H1 (cell line): ENCODE measurements at regions not wholly inside any gene's neighbourhood (a gene's known extent, or its start where the extent isn't known, plus 50 kb on each side); places are given as distances from the start of the nearest gene placed in this dataset.

Experiments
- CTCF ChIA-PET: fragments of 300-600 bp; sonication (Branson Sonifier 250); formaldehyde crosslinking; loops from one replicate; lab custom pipeline; 2021; ENCODE audit not compliant: partially characterized antibody; lab: Charles Lee
- POLR2A ChIA-PET: fragments of 300-600 bp; sonication (Branson Sonifier 250); formaldehyde crosslinking; loops from one replicate; lab custom pipeline; 2021; ENCODE audit warnings: inconsistent platforms; ENCODE audit not compliant: partially characterized antibody; lab: Charles Lee
- DNase-seq, 2 experiments: peaks; one replicate each; pipeline versions ENCODE4 v3.0.0 to v3.0.0-alpha.2; 2010 to 2022; ENCODE audit warnings: low spot score in 2 of 2, low read depth in 1 of 2, mixed read lengths in 1 of 2
- FAIRE-seq: peaks from 2 replicates; lab custom pipeline; 2011; peaks lifted over from hg19 to GRCh38; lab: Jason Lieb, UNC
- H2AFZ ChIP-seq: 2 replicates; pipeline ENCODE4 v1.8.1; 2012; ENCODE audit warnings: low read length, inconsistent platforms
- H2AK5ac ChIP-seq: 2 replicates; pipeline ENCODE4 v1.6.1; 2013; ENCODE audit warnings: low read depth, low read length
- H2BK120ac ChIP-seq: replicated peaks from 2 replicates; pipeline ENCODE3; 2013; ENCODE audit warnings: low read depth, low read length, inconsistent platforms
- H2BK12ac ChIP-seq: 2 replicates; pipeline ENCODE4 v1.6.1; 2013; ENCODE audit warnings: low read depth, low read length
- H2BK15ac ChIP-seq: 2 replicates; pipeline ENCODE4 v1.6.1; 2013; ENCODE audit warnings: low read length
- H2BK20ac ChIP-seq: 2 replicates; pipeline ENCODE4 v1.6.1; 2013; ENCODE audit warnings: low read length
- H2BK5ac ChIP-seq: 2 replicates; pipeline ENCODE4 v1.6.1; 2013; ENCODE audit warnings: low read depth, low read length
- H3K14ac ChIP-seq: 2 replicates; pipeline ENCODE4 v1.6.1; 2013; ENCODE audit warnings: inconsistent platforms; ENCODE audit not compliant: insufficient read length
- H3K18ac ChIP-seq: 2 replicates; pipeline ENCODE4 v1.6.1; 2013; ENCODE audit warnings: low read length; ENCODE audit errors: extremely low read depth
- H3K23ac ChIP-seq: 2 replicates; pipeline ENCODE4 v1.6.1; 2013; ENCODE audit warnings: inconsistent platforms; ENCODE audit not compliant: insufficient read length
- H3K23me2 ChIP-seq: 2 replicates; pipeline ENCODE4 v1.6.1; 2013; ENCODE audit warnings: low read depth, low read length
- H3K27ac ChIP-seq: 2 replicates; pipeline ENCODE4 v1.6.1; 2011; ENCODE audit warnings: low read depth, low read length, inconsistent platforms
- H3K27me3 ChIP-seq, 4 experiments: replicated peaks in 1 of 4; 1 replicate in 1 of 4; 2 replicates in 3 of 4; pipeline versions ENCODE4 v1.6.1 to v1.8.1; 2011 to 2013; ENCODE audit warnings: low read length in 3 of 4, mild to moderate bottlenecking in 3 of 4, inconsistent platforms in 2 of 4, mixed read lengths in 2 of 4, moderate library complexity in 1 of 4; ENCODE audit not compliant: control insufficient read depth in 3 of 4, insufficient read depth in 3 of 4; ENCODE audit errors: extremely low read depth in 1 of 4
- H3K36me3 ChIP-seq, 4 experiments: 2 replicates each; pipeline versions ENCODE4 v1.6.1 to v1.8.1; 2011 to 2013; ENCODE audit warnings: mild to moderate bottlenecking in 4 of 4, low read length in 3 of 4, moderate library complexity in 2 of 4, control low read depth in 1 of 4, inconsistent platforms in 1 of 4; ENCODE audit not compliant: insufficient read depth in 4 of 4, control insufficient read depth in 2 of 4
- H3K4ac ChIP-seq: replicated peaks from 2 replicates; pipeline ENCODE3; 2013; ENCODE audit warnings: low read length, low read depth, mixed read lengths, inconsistent platforms; ENCODE audit not compliant: insufficient read length
- H3K4me1 ChIP-seq, 4 experiments: replicated peaks in 1 of 4; 1 replicate in 1 of 4; 2 replicates in 3 of 4; pipeline versions ENCODE4 v1.6.1 to v1.8.1; 2011 to 2013; ENCODE audit warnings: low read length in 3 of 4, inconsistent platforms in 2 of 4, mixed read lengths in 1 of 4; ENCODE audit not compliant: insufficient read depth in 4 of 4, control insufficient read depth in 3 of 4
- H3K4me2 ChIP-seq, 2 experiments: 2 replicates each; pipeline versions ENCODE4 v1.6.1 to v1.8.1; 2011 to 2013; ENCODE audit warnings: low read depth in 2 of 2, low read length in 2 of 2, control low read depth in 1 of 2, inconsistent platforms in 1 of 2, mild to moderate bottlenecking in 1 of 2; ENCODE audit not compliant: insufficient read depth in 1 of 2
- H3K4me3 ChIP-seq, 4 experiments: fragments of 200-600, 300-600 bp in 1 of 4; sonication (generic), shearing (Covaris generic), sonication (Bioruptor Twin) in 1 of 4; 2 replicates each; pipeline versions ENCODE4 v1.5.1 to v1.8.1; 2011 to 2016; ENCODE audit warnings: low read length in 4 of 4, low read depth in 3 of 4, control low read depth in 2 of 4, inconsistent platforms in 2 of 4, mild to moderate bottlenecking in 2 of 4, mixed read lengths in 1 of 4, moderate library complexity in 1 of 4; ENCODE audit not compliant: insufficient read depth in 2 of 4; ENCODE audit errors: extremely low read depth in 1 of 4
- H3K56ac ChIP-seq: replicated peaks from 2 replicates; pipeline ENCODE3; 2013; ENCODE audit warnings: low read depth, mild to moderate bottlenecking, mixed read lengths, low read length, inconsistent platforms; ENCODE audit not compliant: insufficient read length
- H3K79me1 ChIP-seq: 2 replicates; pipeline ENCODE4 v1.6.1; 2013; ENCODE audit warnings: low read depth, low read length, control low read depth
- H3K79me2 ChIP-seq, 2 experiments: 2 replicates each; pipeline versions ENCODE4 v1.6.1 to v1.8.1; 2012 to 2013; ENCODE audit warnings: low read length in 2 of 2, mild to moderate bottlenecking in 2 of 2, inconsistent platforms in 1 of 2; ENCODE audit not compliant: insufficient read depth in 2 of 2, control insufficient read depth in 1 of 2
- H3K9ac ChIP-seq, 4 experiments: replicated peaks in 1 of 4; 1 replicate in 1 of 4; 2 replicates in 3 of 4; pipeline versions ENCODE4 v1.6.1 to v1.8.1; 2011 to 2013; ENCODE audit warnings: low read depth in 3 of 4, low read length in 3 of 4, control low read depth in 2 of 4, mild to moderate bottlenecking in 2 of 4, moderate library complexity in 2 of 4, inconsistent platforms in 1 of 4; ENCODE audit errors: extremely low read depth in 1 of 4
- H3K9me3 ChIP-seq, 2 experiments: 2 replicates each; pipeline versions ENCODE4 v1.6.1 to v1.8.1; 2012 to 2013; ENCODE audit warnings: mild to moderate bottlenecking in 2 of 2, moderate library complexity in 2 of 2, control low read depth in 1 of 2, inconsistent platforms in 1 of 2, low read depth in 1 of 2, low read length in 1 of 2, mixed read lengths in 1 of 2; ENCODE audit not compliant: insufficient read depth in 2 of 2
- H4K20me1 ChIP-seq, 2 experiments: replicated peaks in 1 of 2; 2 replicates each; pipeline versions ENCODE3 to v1.8.1; 2011 to 2013; ENCODE audit warnings: inconsistent platforms in 2 of 2, low read length in 2 of 2, mild to moderate bottlenecking in 1 of 2; ENCODE audit not compliant: insufficient read depth in 2 of 2, control insufficient read depth in 1 of 2
- H4K5ac ChIP-seq: 2 replicates; pipeline ENCODE4 v1.6.1; 2013; ENCODE audit warnings: low read length, low read depth, mixed read lengths, inconsistent platforms; ENCODE audit not compliant: insufficient read length
- H4K8ac ChIP-seq: 2 replicates; pipeline ENCODE4 v1.8.0; 2013; ENCODE audit warnings: mild to moderate bottlenecking, moderate library complexity, low read length, inconsistent platforms; ENCODE audit not compliant: insufficient read depth; ENCODE audit errors: extremely low read depth
- H4K91ac ChIP-seq: replicated peaks from 2 replicates; pipeline ENCODE3; 2013; ENCODE audit warnings: low read length, mixed read lengths, inconsistent platforms; ENCODE audit not compliant: insufficient read length
- BRCA1 ChIP-seq: IDR thresholded peaks from 2 replicates; pipeline ENCODE4 v1.6.1; 2012; ENCODE audit warnings: low read depth, low read length, improper control_type of control experiment
- CBX5 ChIP-seq: fragments of 300-800, 300-1000 bp; sonication (generic); IDR thresholded peaks from 2 replicates; pipeline ENCODE4 v1.7.1; 2016; ENCODE audit warnings: antibody characterized with exemption, low read length, low read depth
- FOSL1 ChIP-seq: IDR thresholded peaks from 2 replicates; pipeline ENCODE4 v1.6.1; 2011; ENCODE audit warnings: mild to moderate bottlenecking, low read depth, low read length, moderate library complexity; ENCODE audit not compliant: insufficient read depth
- HDAC2 ChIP-seq, 2 experiments: fragments of 300-600 bp in 1 of 2; sonication (generic) in 1 of 2; IDR thresholded peaks; 2 replicates each; pipeline ENCODE4 v1.6.1; 2011 to 2012; ENCODE audit warnings: low read depth in 2 of 2, low read length in 2 of 2, mild to moderate bottlenecking in 2 of 2, moderate library complexity in 2 of 2, borderline replicate concordance in 1 of 2, inconsistent platforms in 1 of 2
- PHF8 ChIP-seq: fragments of 200-600 bp; sonication (generic); conservative IDR thresholded peaks from 2 replicates; pipeline ENCODE4 v1.7.1; 2012; ENCODE audit warnings: low read depth, mild to moderate bottlenecking, inconsistent platforms, low read length, moderate library complexity
- SAP30 ChIP-seq: fragments of 300-600 bp; sonication (generic); IDR thresholded peaks from 2 replicates; pipeline ENCODE4 v1.7.1; 2012; ENCODE audit warnings: low read length, moderate library complexity, mild to moderate bottlenecking, inconsistent platforms; ENCODE audit not compliant: insufficient read depth, insufficient replicate concordance
- WGBS, 2 experiments: shearing (Covaris generic) in 1 of 2; methylation state at CpG; one replicate each; pipeline versions ENCODE4 v1.1.6 to v1.1.7; 2013 to 2015; ENCODE audit warnings: low lambda C conversion rate in 2 of 2, mixed read lengths in 2 of 2, inconsistent platforms in 1 of 2, low coverage in 1 of 2, missing lambda C conversion rate in 1 of 2; ENCODE audit not compliant: insufficient replicate concordance in 2 of 2, insufficient coverage in 1 of 2, insufficient read length in 1 of 2; ENCODE audit errors: extremely low coverage in 1 of 2, missing lambda C conversion rate in 1 of 2; 5-methylcytosine and 5-hydroxymethylcytosine counted together

GRCh38 chr13:50733392-50733791, 110.1 kb downstream of the DLEU7 start:
- Histone ChIP-seq H3K79me2 (no peaks in the 10 kb centered on the region), H4K5ac (no peak overlapping the region), H2AK5ac (no peak overlapping the region), H4K91ac (no peak overlapping the region), H3K9me3 (peaks cover 6 to 9% of the 10 kb centered on the region in 2 experiments), H3K4ac (no peak overlapping the region), H2BK20ac (no peak overlapping the region), H2AFZ (no peak overlapping the region), H3K4me3 (no peak overlapping the region), H2BK12ac (no peak overlapping the region), H3K27ac (no peak overlapping the region), H3K18ac (no peak overlapping the region), H3K36me3 (peaks cover 0 to 3% (median 0%) of the 10 kb centered on the region in 4 experiments; a peak in 1 of 8 replicates), H4K8ac (no peak overlapping the region), H2BK5ac (no peak overlapping the region), H3K4me2 (no peak overlapping the region), H3K4me1 (no peaks in the 10 kb centered on the region), H2BK120ac (no peak overlapping the region), H3K79me1 (no peaks in the 10 kb centered on the region), H3K23me2 (no peaks in the 10 kb centered on the region), H3K9ac (no peak overlapping the region), H3K14ac (no peak overlapping the region), H3K23ac (no peak overlapping the region), H2BK15ac (no peak overlapping the region), H4K20me1 (no peaks in the 10 kb centered on the region), H3K27me3 (no peaks in the 10 kb centered on the region), H3K56ac (no peak overlapping the region)
- no peak for TF ChIP-seq SAP30
- TF ChIP-seq HDAC2 (IDR thresholded peaks at IDR 0.05; ENCODE audit: borderline replicate concordance in 1 of 2, low read depth in 2 of 2, low read length in 2 of 2) = no peak
- TF ChIP-seq PHF8 = no peak
- no peak for TF ChIP-seq CBX5
- no peak for TF ChIP-seq BRCA1
- no peak for TF ChIP-seq FOSL1
- FAIRE-seq (no peak), DNase-seq (no peak)
- ChIA-PET POLR2A (no interaction called here), CTCF (interaction anchor here (0.5 to 1.2 kb wide), 3 partner anchors 13 to 1019 kb away, joined by 3 to 4 read pairs (median 3); no protein-coding TSS in a partner anchor)
- 87% methylated on average over 3 of the region's 3 CpGs; no CpG with 5 or more reads in 1 of the 2 experiments for WGBS, 2 experiments
